ENCODE measurements at regions not wholly inside any gene's neighbourhood (a gene's known extent, or its start where the extent isn't known, plus 50 kb on each side); places are given as distances from the start of the nearest gene placed in this dataset.

DNA sequence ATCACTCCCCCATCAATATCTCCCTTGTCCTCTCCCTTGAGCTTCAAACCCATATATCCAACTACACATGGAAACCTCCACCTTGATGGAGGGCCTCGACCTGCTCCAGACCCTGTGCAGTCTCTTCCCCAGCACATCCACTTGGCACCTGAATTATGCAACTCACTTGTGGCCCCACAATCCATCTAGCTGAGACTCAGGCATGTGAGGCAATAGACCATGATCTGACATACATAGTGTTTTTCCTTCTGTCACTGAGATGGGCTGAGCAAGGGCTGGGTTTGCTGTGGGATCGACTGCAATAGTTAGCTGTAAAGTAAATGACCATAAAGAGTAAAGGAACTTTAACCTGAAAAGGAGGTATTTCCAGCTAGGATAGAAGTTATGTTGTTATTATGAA, 172.9 kb upstream of the RAD23B start:
- no CpG with 5 or more reads among the region's 2 CpGs for WGBS (ENCODE audit: extremely low coverage, insufficient coverage, insufficient read length)
- Histone ChIP-seq H4K8ac (ENCODE audit: low read depth, low read length) (no peak overlapping the region), H2BK5ac (ENCODE audit: low read depth, low read length, poor library complexity) (no peak overlapping the region), H4K91ac (ENCODE audit: low read depth, low read length) (no peak overlapping the region), H3K4me3 (ENCODE audit: low read depth, low read length) (no peak overlapping the region), H3K18ac (ENCODE audit: low read length) (no peak overlapping the region), H3K27me3 (ENCODE audit: insufficient read depth, low read length) (peaks cover 3% of the 10 kb centered on the region), H3K27ac (ENCODE audit: low read depth, low read length) (no peak overlapping the region), H3K4me2 (ENCODE audit: low read length) (no peak overlapping the region), H3K4me1 (ENCODE audit: control insufficient read depth in 1 of 2, insufficient read depth in 2 of 2, low read length in 2 of 2) (no peaks in the 10 kb centered on the region), H2BK12ac (ENCODE audit: low read length) (no peak overlapping the region), H2BK120ac (ENCODE audit: insufficient read depth, low read length, poor library complexity) (no peak overlapping the region), H3K9me3 (ENCODE audit: insufficient read depth, low read depth, low read length) (no peaks in the 10 kb centered on the region), H3K23ac (ENCODE audit: low read length) (no peak overlapping the region), H3K79me1 (ENCODE audit: low read length) (no peaks in the 10 kb centered on the region), H3K4ac (ENCODE audit: low read depth, low read length) (no peak overlapping the region), H3K9ac (ENCODE audit: low read length) (no peak overlapping the region), H3K79me2 (ENCODE audit: control insufficient read depth, insufficient read depth, low read length, poor library complexity) (no peaks in the 10 kb centered on the region), H4K12ac (ENCODE audit: low read depth, low read length) (no peak overlapping the region), H2AFZ (ENCODE audit: insufficient read depth, low read length, poor library complexity) (no peak overlapping the region), H3K14ac (ENCODE audit: low read length) (no peak overlapping the region), H2AK5ac (ENCODE audit: low read length) (no peak overlapping the region), H3K36me3 (ENCODE audit: control insufficient read depth in 1 of 2, insufficient read depth in 2 of 2, low read length in 2 of 2) (no peaks in the 10 kb centered on the region)
- no peak for DNase-seq

DNA sequence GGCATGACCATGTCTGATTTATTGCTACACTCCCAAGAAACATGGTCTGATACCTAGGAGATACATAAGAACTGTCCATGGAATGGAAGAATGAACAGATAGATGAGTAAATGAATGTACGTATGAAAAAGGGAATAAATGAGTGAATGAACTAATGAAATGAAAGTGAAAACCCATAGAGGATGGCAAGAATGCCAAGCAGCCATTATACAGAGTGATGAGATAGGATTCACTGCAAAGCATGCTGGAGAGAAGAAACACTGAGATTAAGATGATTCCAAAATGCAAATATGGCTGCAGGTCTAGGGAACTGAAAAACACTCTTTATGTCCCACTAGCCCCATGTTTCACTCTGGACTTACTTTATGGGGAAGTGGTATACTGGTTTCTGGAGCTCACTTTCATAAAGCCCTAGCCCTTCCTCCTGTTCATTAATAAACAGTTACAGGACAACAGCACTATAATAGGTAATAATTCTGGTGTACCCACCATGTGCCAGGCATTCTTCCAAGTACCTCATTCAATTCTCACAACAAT, 170.3 kb upstream of the RAD23B start:
- Histone ChIP-seq H3K4me2 (ENCODE audit: low read length) (no peak overlapping the region), H3K23ac (ENCODE audit: low read length) (no peak overlapping the region), H3K9ac (ENCODE audit: low read length) (no peak overlapping the region), H3K14ac (ENCODE audit: low read length) (no peak overlapping the region), H3K79me2 (ENCODE audit: control insufficient read depth, insufficient read depth, low read length, poor library complexity) (no peaks in the 10 kb centered on the region), H3K79me1 (ENCODE audit: low read length) (no peaks in the 10 kb centered on the region), H4K8ac (ENCODE audit: low read depth, low read length) (no peak overlapping the region), H3K27me3 (ENCODE audit: insufficient read depth, low read length) (peaks cover 3% of the 10 kb centered on the region), H3K18ac (ENCODE audit: low read length) (no peak overlapping the region), H3K4ac (ENCODE audit: low read depth, low read length) (no peak overlapping the region), H2BK12ac (ENCODE audit: low read length) (no peak overlapping the region), H3K9me3 (ENCODE audit: insufficient read depth, low read depth, low read length) (no peaks in the 10 kb centered on the region), H4K91ac (ENCODE audit: low read depth, low read length) (no peak overlapping the region), H2AFZ (ENCODE audit: insufficient read depth, low read length, poor library complexity) (no peak overlapping the region), H3K4me3 (ENCODE audit: low read depth, low read length) (no peak overlapping the region), H2AK5ac (ENCODE audit: low read length) (no peak overlapping the region), H2BK5ac (ENCODE audit: low read depth, low read length, poor library complexity) (no peak overlapping the region), H4K12ac (ENCODE audit: low read depth, low read length) (no peak overlapping the region), H2BK120ac (ENCODE audit: insufficient read depth, low read length, poor library complexity) (no peak overlapping the region), H3K4me1 (ENCODE audit: control insufficient read depth in 1 of 2, insufficient read depth in 2 of 2, low read length in 2 of 2) (no peaks in the 10 kb centered on the region), H3K36me3 (ENCODE audit: control insufficient read depth in 1 of 2, insufficient read depth in 2 of 2, low read length in 2 of 2) (no peaks in the 10 kb centered on the region), H3K27ac (ENCODE audit: low read depth, low read length) (no peak overlapping the region)
- WGBS (ENCODE audit: extremely low coverage, insufficient coverage, insufficient read length) = no CpG with 5 or more reads among the region's 1 CpG
- no peak for DNase-seq

GRCh38 chr9:107118863-107119624, 164.0 kb upstream of the RAD23B start:
- Histone ChIP-seq H2AFZ (ENCODE audit: insufficient read depth, low read length, poor library complexity) (no peak overlapping the region), H3K23ac (ENCODE audit: low read length) (no peak overlapping the region), H4K12ac (ENCODE audit: low read depth, low read length) (no peak overlapping the region), H3K9me3 (ENCODE audit: insufficient read depth, low read depth, low read length) (no peaks in the 10 kb centered on the region), H3K79me1 (ENCODE audit: low read length) (no peaks in the 10 kb centered on the region), H4K91ac (ENCODE audit: low read depth, low read length) (no peak overlapping the region), H3K4me3 (ENCODE audit: low read depth, low read length) (no peak overlapping the region), H3K27ac (ENCODE audit: low read depth, low read length) (no peak overlapping the region), H3K4me2 (ENCODE audit: low read length) (no peak overlapping the region), H3K14ac (ENCODE audit: low read length) (no peak overlapping the region), H3K4ac (ENCODE audit: low read depth, low read length) (no peak overlapping the region), H3K27me3 (ENCODE audit: insufficient read depth, low read length) (peaks cover 3% of the 10 kb centered on the region), H3K79me2 (ENCODE audit: control insufficient read depth, insufficient read depth, low read length, poor library complexity) (no peaks in the 10 kb centered on the region), H2BK120ac (ENCODE audit: insufficient read depth, low read length, poor library complexity) (no peak overlapping the region), H2BK5ac (ENCODE audit: low read depth, low read length, poor library complexity) (no peak overlapping the region), H2AK5ac (ENCODE audit: low read length) (no peak overlapping the region), H4K8ac (ENCODE audit: low read depth, low read length) (no peak overlapping the region), H3K4me1 (ENCODE audit: control insufficient read depth in 1 of 2, insufficient read depth in 2 of 2, low read length in 2 of 2) (no peaks in the 10 kb centered on the region), H3K18ac (ENCODE audit: low read length) (no peak overlapping the region), H3K9ac (ENCODE audit: low read length) (no peak overlapping the region), H2BK12ac (ENCODE audit: low read length) (no peak overlapping the region), H3K36me3 (ENCODE audit: control insufficient read depth in 1 of 2, insufficient read depth in 2 of 2, low read length in 2 of 2) (no peaks in the 10 kb centered on the region)
- DNase-seq = no peak
- WGBS (ENCODE audit: extremely low coverage, insufficient coverage, insufficient read length) = no CpG with 5 or more reads among the region's 6 CpGs

- H3K4ac ChIP-seq (ENCODE audit: low read depth, low read length) = no peak overlapping the region
- H3K36me3 ChIP-seq (ENCODE audit: control insufficient read depth in 1 of 2, insufficient read depth in 2 of 2, low read length in 2 of 2) = no peaks in the 10 kb centered on the region
- H3K4me3 ChIP-seq (ENCODE audit: low read depth, low read length) = no peak overlapping the region
- H3K14ac ChIP-seq (ENCODE audit: low read length) = no peak overlapping the region
- no peak overlapping the region for H3K4me2 ChIP-seq (ENCODE audit: low read length)
- no peaks in the 10 kb centered on the region for H3K4me1 ChIP-seq (ENCODE audit: control insufficient read depth in 1 of 2, insufficient read depth in 2 of 2, low read length in 2 of 2)
- H3K27me3 ChIP-seq (ENCODE audit: insufficient read depth, low read length) = no peaks in the 10 kb centered on the region
- H2BK12ac ChIP-seq (ENCODE audit: low read length) = no peak overlapping the region
- H2BK120ac ChIP-seq (ENCODE audit: insufficient read depth, low read length, poor library complexity) = no peak overlapping the region
- DNase-seq = no peak
- no peak overlapping the region for H2AK5ac ChIP-seq (ENCODE audit: low read length)
- no peaks in the 10 kb centered on the region for H3K9me3 ChIP-seq (ENCODE audit: insufficient read depth, low read depth, low read length)
- WGBS (ENCODE audit: extremely low coverage, insufficient coverage, insufficient read length) = no CpG with 5 or more reads among the region's 7 CpGs
- H3K79me2 ChIP-seq (ENCODE audit: control insufficient read depth, insufficient read depth, low read length, poor library complexity) = no peaks in the 10 kb centered on the region
- H3K18ac ChIP-seq (ENCODE audit: low read length) = no peak overlapping the region
- H2BK5ac ChIP-seq (ENCODE audit: low read depth, low read length, poor library complexity) = no peak overlapping the region
- H3K9ac ChIP-seq (ENCODE audit: low read length) = no peak overlapping the region
- H4K91ac ChIP-seq (ENCODE audit: low read depth, low read length) = no peak overlapping the region
- no peak overlapping the region for H4K12ac ChIP-seq (ENCODE audit: low read depth, low read length)
- H3K27ac ChIP-seq (ENCODE audit: low read depth, low read length) = no peak overlapping the region
- H3K79me1 ChIP-seq (ENCODE audit: low read length) = no peaks in the 10 kb centered on the region
- H4K8ac ChIP-seq (ENCODE audit: low read depth, low read length) = no peak overlapping the region
- H2AFZ ChIP-seq (ENCODE audit: insufficient read depth, low read length, poor library complexity) = no peak overlapping the region
- H3K23ac ChIP-seq (ENCODE audit: low read length) = no peak overlapping the region
Measured at GRCh38 chr9:107119735-107120134, 163.3 kb upstream of the RAD23B start.
